ENCODE measurements at regions not wholly inside any gene's neighbourhood (a gene's known extent, or its start where the extent isn't known, plus 50 kb on each side); places are given as distances from the start of the nearest gene placed in this dataset.

DNA sequence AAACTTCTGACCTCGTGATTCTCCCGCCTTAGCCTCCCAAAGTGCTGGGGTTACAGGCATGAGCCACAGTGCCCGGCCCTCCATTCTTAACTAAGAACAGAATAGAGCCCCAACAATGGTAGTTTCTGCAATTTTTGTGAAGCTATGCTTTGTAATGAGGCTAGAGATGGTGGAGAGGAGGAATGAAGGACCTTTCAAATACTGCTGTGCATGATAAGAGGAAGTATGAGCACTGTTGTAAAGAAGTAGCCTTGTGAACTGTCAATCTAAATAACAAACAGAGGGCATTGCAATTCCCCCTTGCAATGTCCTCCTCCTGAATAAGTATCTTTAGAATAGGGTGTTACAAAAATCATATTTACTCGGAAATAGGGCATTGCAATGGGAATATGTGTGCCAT is 70.2 kb downstream of the EVX1 start:
- H3K27ac ChIP-seq, result no peak overlapping the region
- no peak for ATAC-seq

DNA sequence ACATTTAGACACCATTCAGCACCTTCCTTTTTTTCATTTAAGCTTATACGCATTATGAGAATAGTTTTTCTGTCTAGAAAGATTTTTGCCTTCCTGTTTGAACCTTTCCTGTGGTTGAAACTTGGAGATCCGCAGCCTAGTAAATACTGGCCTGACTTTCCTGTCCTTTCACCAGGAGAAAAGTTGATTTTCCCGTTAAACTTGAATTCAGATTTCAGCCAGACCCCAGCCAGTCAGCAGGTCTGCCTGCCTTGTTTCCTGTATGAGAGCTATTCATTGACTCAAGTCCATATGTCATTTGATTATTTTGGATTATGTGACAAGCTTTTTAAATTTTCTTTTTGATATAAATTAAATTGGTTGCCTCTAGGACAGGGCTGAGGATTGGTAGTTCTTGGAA is 71.5 kb downstream of the EVX1 start:
- no peaks in the 10 kb centered on the region for H3K36me3 ChIP-seq
- TF ChIP-seq POLR2A (IDR thresholded peaks at IDR 0.05), result no peak
- TF ChIP-seq, protein P1, sequence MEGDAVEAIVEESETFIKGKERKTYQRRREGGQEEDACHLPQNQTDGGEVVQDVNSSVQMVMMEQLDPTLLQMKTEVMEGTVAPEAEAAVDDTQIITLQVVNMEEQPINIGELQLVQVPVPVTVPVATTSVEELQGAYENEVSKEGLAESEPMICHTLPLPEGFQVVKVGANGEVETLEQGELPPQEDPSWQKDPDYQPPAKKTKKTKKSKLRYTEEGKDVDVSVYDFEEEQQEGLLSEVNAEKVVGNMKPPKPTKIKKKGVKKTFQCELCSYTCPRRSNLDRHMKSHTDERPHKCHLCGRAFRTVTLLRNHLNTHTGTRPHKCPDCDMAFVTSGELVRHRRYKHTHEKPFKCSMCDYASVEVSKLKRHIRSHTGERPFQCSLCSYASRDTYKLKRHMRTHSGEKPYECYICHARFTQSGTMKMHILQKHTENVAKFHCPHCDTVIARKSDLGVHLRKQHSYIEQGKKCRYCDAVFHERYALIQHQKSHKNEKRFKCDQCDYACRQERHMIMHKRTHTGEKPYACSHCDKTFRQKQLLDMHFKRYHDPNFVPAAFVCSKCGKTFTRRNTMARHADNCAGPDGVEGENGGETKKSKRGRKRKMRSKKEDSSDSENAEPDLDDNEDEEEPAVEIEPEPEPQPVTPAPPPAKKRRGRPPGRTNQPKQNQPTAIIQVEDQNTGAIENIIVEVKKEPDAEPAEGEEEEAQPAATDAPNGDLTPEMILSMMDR (IDR thresholded peaks at IDR 0.05), result no peak
- no peaks in the 10 kb centered on the region for H3K27me3 ChIP-seq
- DNase-seq (no peak), ATAC-seq (no peak)
- H3K9me3 ChIP-seq, result no peaks in the 10 kb centered on the region
- H3K4me1 ChIP-seq, result no peaks in the 10 kb centered on the region
- WGBS (ENCODE audit: insufficient coverage, low coverage, low lambda C conversion rate, missing lambda C conversion rate), result 50% methylated on average over 3 of the region's 3 CpGs
- no peak overlapping the region for H3K4me3 ChIP-seq
- intact Hi-C loops (cut with DNase I), result no loop called here
- no peak overlapping the region for H3K27ac ChIP-seq

More for the DNA sequence above, 70.2 kb downstream of the EVX1 start:
- 81% methylated on average over 3 of the region's 4 CpGs for WGBS (ENCODE audit: insufficient coverage, low coverage, low lambda C conversion rate, missing lambda C conversion rate)
- intact Hi-C loops (cut with DNase I), result no loop called here
- no peaks in the 10 kb centered on the region for H3K27me3 ChIP-seq
- no peaks in the 10 kb centered on the region for H3K36me3 ChIP-seq
- H3K9me3 ChIP-seq, result no peaks in the 10 kb centered on the region
- no peaks in the 10 kb centered on the region for H3K4me1 ChIP-seq
- no peak overlapping the region for H3K4me3 ChIP-seq
- no peak for TF ChIP-seq POLR2A (IDR thresholded peaks at IDR 0.05)
- TF ChIP-seq, protein P1 (IDR thresholded peaks at IDR 0.05), result no peak
- DNase-seq, result no peak

DNA sequence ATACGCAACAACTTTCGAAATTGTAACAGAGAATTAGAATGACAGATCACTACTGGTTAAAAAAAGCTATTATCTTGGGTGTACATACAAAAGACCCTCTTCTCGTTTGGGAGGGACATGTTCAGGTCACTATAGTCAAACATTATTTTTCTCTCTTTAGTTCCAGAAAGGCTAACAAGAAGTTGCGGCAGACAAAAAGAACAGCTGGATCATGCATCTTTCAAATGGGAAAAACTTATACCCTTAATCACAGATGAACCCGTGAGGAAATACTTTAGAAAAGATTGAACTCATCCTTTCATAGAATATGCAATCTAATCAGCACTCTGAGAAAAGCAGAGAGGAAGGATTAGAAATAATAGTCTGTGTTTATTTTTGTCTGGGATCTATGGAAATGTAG is 72.5 kb downstream of the EVX1 start:
- Histone ChIP-seq H3K27ac (no peak overlapping the region), H3K4me1 (no peaks in the 10 kb centered on the region), H3K4me3 (no peak overlapping the region), H3K27me3 (no peaks in the 10 kb centered on the region), H3K9me3 (no peaks in the 10 kb centered on the region), H3K36me3 (no peaks in the 10 kb centered on the region)
- DNase-seq, result no peak
- 68% methylated on average over 5 of the region's 5 CpGs for WGBS (ENCODE audit: insufficient coverage, low coverage, low lambda C conversion rate, missing lambda C conversion rate)
- intact Hi-C loops (cut with DNase I), result no loop called here
- ATAC-seq, result no peak
- TF ChIP-seq, protein P1 (IDR thresholded peaks at IDR 0.05), result no peak
- no peak for TF ChIP-seq POLR2A (IDR thresholded peaks at IDR 0.05)

DNA sequence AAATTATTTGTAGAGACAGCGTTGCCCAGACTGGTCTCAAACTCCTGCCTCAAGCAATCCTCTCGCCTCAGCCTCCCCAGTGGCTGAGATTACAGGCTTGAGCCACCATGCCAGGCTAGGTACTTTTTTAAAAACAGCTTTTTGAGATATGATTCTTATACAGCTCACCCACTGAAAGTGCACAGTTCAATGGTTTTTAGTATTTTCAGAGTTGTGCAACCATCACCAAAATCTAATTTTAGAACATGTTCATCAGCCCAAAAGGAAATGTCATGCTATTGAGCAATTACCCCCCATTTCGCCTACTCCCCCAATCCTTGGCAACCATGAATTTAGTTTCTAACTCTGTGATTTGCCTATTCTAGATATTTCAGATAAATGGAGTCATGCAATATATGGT is 73.7 kb downstream of the EVX1 start:
- Histone ChIP-seq H3K27ac (no peak overlapping the region), H3K9me3 (no peaks in the 10 kb centered on the region), H3K36me3 (no peaks in the 10 kb centered on the region), H3K4me1 (no peaks in the 10 kb centered on the region), H3K27me3 (no peaks in the 10 kb centered on the region), H3K4me3 (no peak overlapping the region)
- intact Hi-C loops (cut with DNase I), result no loop called here
- DNase-seq, result no peak
- TF ChIP-seq, protein P1 (IDR thresholded peaks at IDR 0.05), result no peak
- TF ChIP-seq POLR2A (IDR thresholded peaks at IDR 0.05), result no peak
- 55% methylated on average over 3 of the region's 3 CpGs for WGBS (ENCODE audit: insufficient coverage, low coverage, low lambda C conversion rate, missing lambda C conversion rate)
- ATAC-seq, result peak in 1 of 4 donors; percentile 37

DNA sequence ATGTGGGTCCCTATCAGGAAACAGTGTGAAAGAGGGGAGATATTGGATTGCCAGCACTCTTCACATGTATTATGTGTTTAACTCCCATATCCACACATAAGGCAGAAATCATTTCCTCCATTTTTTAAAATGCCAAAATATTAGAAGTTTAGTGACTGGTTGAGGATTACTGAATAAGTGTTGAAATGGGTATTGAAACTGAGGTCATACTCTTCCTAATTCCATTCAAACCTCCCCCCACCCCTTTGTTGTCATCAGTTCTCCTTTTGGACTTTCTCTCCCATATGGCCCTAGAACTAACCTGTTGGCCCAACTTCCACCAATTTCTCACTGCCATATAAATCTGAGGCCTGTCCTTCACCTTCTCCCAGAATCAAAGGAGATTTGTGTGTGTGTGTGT is 81.6 kb downstream of the EVX1 start:
- no peaks in the 10 kb centered on the region for H3K36me3 ChIP-seq
- H3K4me1 ChIP-seq, result no peaks in the 10 kb centered on the region
- H3K4me3 ChIP-seq, result no peak overlapping the region
- TF ChIP-seq POLR2A (IDR thresholded peaks at IDR 0.05), result no peak
- TF ChIP-seq, protein P1 (IDR thresholded peaks at IDR 0.05), result no peak
- no peaks in the 10 kb centered on the region for H3K27me3 ChIP-seq
- no peaks in the 10 kb centered on the region for H3K9me3 ChIP-seq
- DNase-seq (no peak), ATAC-seq (no peak)
- intact Hi-C loops (cut with DNase I), result no loop called here
- H3K27ac ChIP-seq, result no peak overlapping the region

All from right lobe of liver (tissue), 6 donors.